HEK293T (cell line): ENCODE measurements at regions not wholly inside any gene's neighbourhood (a gene's known extent, or its start where the extent isn't known, plus 50 kb on each side); places are given as distances from the start of the nearest gene placed in this dataset.

Source experiments
- CTCF ChIA-PET: fragments of 350-600 bp; formaldehyde crosslinking; extraction: SDS; loops from one replicate; lab custom pipeline; 2021; ENCODE audit warnings: antibody characterized with exemption, inconsistent platforms; lab: Yijun Ruan, JAX
- POLR2A ChIA-PET: fragments of 350-600 bp; formaldehyde crosslinking; extraction: SDS; loops from one replicate; lab custom pipeline; 2020; ENCODE audit warnings: antibody characterized with exemption, inconsistent platforms; lab: Yijun Ruan, JAX
- DNase-seq: peaks from one replicate; pipeline ENCODE4 v3.0.0; 2012; ENCODE audit warnings: mixed read lengths; ENCODE audit errors: extremely low spot score
- ARNT ChIP-seq: fragments of 450-650 bp; IDR thresholded peaks from 2 replicates; pipeline ENCODE4 v1.6.1; 2017; ENCODE audit warnings: mild to moderate bottlenecking
- BHLHE40 ChIP-seq: fragments of 450-650 bp; IDR thresholded peaks from 2 replicates; pipeline ENCODE4 v1.6.1; 2016; ENCODE audit warnings: mild to moderate bottlenecking, moderate library complexity, borderline replicate concordance
- CTBP1 ChIP-seq: fragments of 450-650 bp; IDR thresholded peaks from 2 replicates; pipeline ENCODE4 v1.6.1; 2016; ENCODE audit warnings: borderline replicate concordance
- ELF4 ChIP-seq: fragments of 450-650 bp; IDR thresholded peaks from 2 replicates; pipeline ENCODE4 v1.6.1; 2017; ENCODE audit warnings: antibody characterized with exemption
- FOXA1 ChIP-seq: fragments of 450-650 bp; IDR thresholded peaks from 2 replicates; pipeline ENCODE4 v1.6.1; 2016; ENCODE audit warnings: mild to moderate bottlenecking
- FOXK2 ChIP-seq: fragments of 450-650 bp; IDR thresholded peaks from 2 replicates; pipeline ENCODE4 v1.6.1; 2016; ENCODE audit warnings: mild to moderate bottlenecking
- FOXM1 ChIP-seq: fragments of 450-650 bp; IDR thresholded peaks from 2 replicates; pipeline ENCODE4 v1.6.1; 2017; ENCODE audit warnings: mild to moderate bottlenecking, borderline replicate concordance
- HDGF ChIP-seq: fragments of 450-650 bp; IDR thresholded peaks from 2 replicates; pipeline ENCODE4 v1.6.1; 2017; ENCODE audit warnings: antibody characterized with exemption, borderline replicate concordance
- L3MBTL2 ChIP-seq: fragments of 450-650 bp; conservative IDR thresholded peaks from 2 replicates; pipeline ENCODE4 v1.6.1; 2016; ENCODE audit warnings: mild to moderate bottlenecking
- LEF1 ChIP-seq: fragments of 450-650 bp; IDR thresholded peaks from 2 replicates; pipeline ENCODE4 v1.6.1; 2017; ENCODE audit warnings: mild to moderate bottlenecking, borderline replicate concordance
- NFRKB ChIP-seq: fragments of 450-650 bp; IDR thresholded peaks from 2 replicates; pipeline ENCODE4 v1.6.1; 2016; ENCODE audit warnings: mild to moderate bottlenecking, moderate library complexity
- SP1 ChIP-seq: fragments of 450-650 bp; IDR thresholded peaks from 2 replicates; pipeline ENCODE4 v1.6.1; 2017
- SUZ12 ChIP-seq: fragments of 450-650 bp; IDR thresholded peaks from 2 replicates; pipeline ENCODE4 v1.6.1; 2016; ENCODE audit warnings: mild to moderate bottlenecking
- TARDBP ChIP-seq: fragments of 450-650 bp; IDR thresholded peaks from 2 replicates; pipeline ENCODE4 v1.6.1; 2016
- ZNF384 ChIP-seq: fragments of 450-650 bp; IDR thresholded peaks from 2 replicates; pipeline ENCODE4 v1.6.1; 2016
- TF ChIP-seq, protein P1 (sequence below): fragments of 450-650 bp; IDR thresholded peaks from 2 replicates; pipeline ENCODE4 v1.6.1; 2016

GRCh38 chr20:39619271-39619785, 657.2 kb downstream of the DHX35 start:
- no peak for DNase-seq
- CTCF ChIA-PET, result no interaction called here
- TF ChIP-seq FOXM1 (no peak), SP1 (no peak), HDGF (no peak), TARDBP (no peak), BHLHE40 (no peak), SUZ12 (no peak), ZNF384 (no peak), L3MBTL2 (no peak), FOXA1 (no peak)
- TF ChIP-seq, protein P1, sequence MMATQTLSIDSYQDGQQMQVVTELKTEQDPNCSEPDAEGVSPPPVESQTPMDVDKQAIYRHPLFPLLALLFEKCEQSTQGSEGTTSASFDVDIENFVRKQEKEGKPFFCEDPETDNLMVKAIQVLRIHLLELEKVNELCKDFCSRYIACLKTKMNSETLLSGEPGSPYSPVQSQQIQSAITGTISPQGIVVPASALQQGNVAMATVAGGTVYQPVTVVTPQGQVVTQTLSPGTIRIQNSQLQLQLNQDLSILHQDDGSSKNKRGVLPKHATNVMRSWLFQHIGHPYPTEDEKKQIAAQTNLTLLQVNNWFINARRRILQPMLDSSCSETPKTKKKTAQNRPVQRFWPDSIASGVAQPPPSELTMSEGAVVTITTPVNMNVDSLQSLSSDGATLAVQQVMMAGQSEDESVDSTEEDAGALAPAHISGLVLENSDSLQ, result no peak
- POLR2A ChIA-PET, result no interaction called here

GRCh38 chr20:39611901-39612300, 649.8 kb downstream of the DHX35 start:
- ChIA-PET CTCF (no interaction called here), POLR2A (no interaction called here)
- no peak for DNase-seq
- TF ChIP-seq SUZ12 (no peak), FOXK2 (no peak), CTBP1 (no peak), ELF4 (no peak), LEF1 (no peak)

- TF ChIP-seq BHLHE40 (no peak), L3MBTL2 (no peak), ELF4 (no peak), CTBP1 (no peak), NFRKB (no peak), TARDBP (no peak), ARNT (no peak), SP1 (no peak), FOXM1 (no peak), FOXA1 (no peak), HDGF (no peak), FOXK2 (no peak), SUZ12 (no peak), ZNF384 (no peak), LEF1 (no peak)
- TF ChIP-seq, protein P1, result no peak
- ChIA-PET CTCF (interaction anchor here (0.5 kb wide), 1 partner anchor 338 kb away, joined by 3 read pairs; no protein-coding TSS in a partner anchor), POLR2A (no interaction called here)
- DNase-seq, result no peak
These were observed 645.0 kb downstream of the DHX35 start for GRCh38 chr20:39607141-39607540.

- CTCF ChIA-PET, result no interaction called here
- no peak for DNase-seq
- TF ChIP-seq NFRKB, result no peak
- TF ChIP-seq SP1, result no peak
- TF ChIP-seq ARNT, result no peak
- TF ChIP-seq FOXA1, result no peak
- TF ChIP-seq, protein P1, result no peak
- TF ChIP-seq LEF1, result no peak
- no peak for TF ChIP-seq TARDBP
- no peak for TF ChIP-seq FOXM1
- TF ChIP-seq L3MBTL2, result no peak
- no peak for TF ChIP-seq FOXK2
- no peak for TF ChIP-seq ELF4
- TF ChIP-seq CTBP1, result no peak
- TF ChIP-seq BHLHE40, result no peak
- TF ChIP-seq HDGF, result no peak
- POLR2A ChIA-PET, result no interaction called here
These were observed 643.8 kb downstream of the DHX35 start for GRCh38 chr20:39605908-39606307.

DNA sequence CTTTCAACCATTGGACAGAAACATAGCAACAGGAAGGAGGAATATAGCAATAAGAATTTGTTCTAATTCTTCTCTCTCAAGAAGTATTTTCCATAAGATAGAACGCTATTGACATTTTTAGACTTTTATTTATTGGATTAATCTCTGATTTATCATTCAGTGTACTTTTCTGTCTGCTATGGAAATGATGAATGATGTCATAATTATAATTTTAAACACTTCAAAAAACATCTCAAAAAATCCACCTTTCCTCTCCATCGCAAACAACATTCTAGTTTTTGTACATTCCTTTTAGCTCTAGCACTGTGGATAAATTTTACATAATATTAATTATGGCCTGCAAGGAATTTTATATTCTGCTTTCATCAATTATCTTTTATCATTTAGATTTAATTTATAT, 643.2 kb downstream of the DHX35 start:
- ChIA-PET CTCF (no interaction called here), POLR2A (no interaction called here)
- TF ChIP-seq FOXM1, result no peak
- DNase-seq, result no peak

- DNase-seq, result no peak
- POLR2A ChIA-PET, result no interaction called here
- TF ChIP-seq SP1 (no peak), TARDBP (no peak), FOXA1 (no peak), ELF4 (no peak), ZNF384 (no peak), BHLHE40 (no peak), FOXK2 (no peak), CTBP1 (no peak), LEF1 (no peak), L3MBTL2 (no peak)
- TF ChIP-seq, protein P1, result no peak
- CTCF ChIA-PET, result interaction anchor here (0.6 kb wide), 1 partner anchor 14 kb away, joined by 3 read pairs; no protein-coding TSS in a partner anchor
These were observed 641.1 kb downstream of the DHX35 start for GRCh38 chr20:39603219-39603618.

DNA sequence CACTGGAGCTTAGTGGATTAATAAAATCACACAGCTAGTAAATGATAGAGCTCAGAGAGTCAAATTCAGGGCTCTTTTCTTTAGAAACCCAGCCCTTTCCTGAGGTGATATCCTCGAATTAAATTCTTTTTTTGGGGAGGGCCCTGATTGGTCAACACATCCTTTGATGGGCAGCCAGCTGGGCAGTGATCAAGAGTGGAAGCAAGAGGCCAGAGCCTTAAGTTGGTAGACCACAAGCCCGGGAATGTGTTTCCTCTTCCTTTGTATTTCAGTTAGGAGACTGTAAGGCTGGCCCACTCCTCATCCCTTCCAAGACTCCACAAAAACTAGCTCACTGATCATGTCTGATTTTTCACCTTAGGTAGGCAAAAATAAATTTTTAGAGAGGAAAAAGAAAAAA, 640.5 kb downstream of the DHX35 start:
- ChIA-PET CTCF (no interaction called here), POLR2A (no interaction called here)
- DNase-seq, result no peak
- TF ChIP-seq HDGF (no peak), ELF4 (no peak), SP1 (no peak), BHLHE40 (no peak), L3MBTL2 (no peak), ARNT (no peak), FOXM1 (no peak), LEF1 (no peak), ZNF384 (no peak), FOXA1 (no peak), NFRKB (no peak), SUZ12 (no peak), FOXK2 (no peak), TARDBP (no peak)
- TF ChIP-seq, protein P1, result no peak
